Heart left ventricle (tissue), 13 donors: ENCODE measurements at regions not wholly inside any gene's neighbourhood (a gene's known extent, or its start where the extent isn't known, plus 50 kb on each side); places are given as distances from the start of the nearest gene placed in this dataset.

Source experiments
- POLR2A ChIP-seq, 2 donors: fragments of 450-650 bp; IDR thresholded peaks; one replicate each; pipeline ENCODE4 v1.6.1; 2017; ENCODE audit warnings: antibody characterized with exemption in 2 of 2, mild to moderate bottlenecking in 2 of 2, moderate library complexity in 2 of 2
- TF ChIP-seq, protein P1 (sequence below), 12 donors: fragments of 200-600 bp; sonication (generic) in 4 of 12; IDR thresholded peaks; one replicate each; pipeline versions ENCODE4 v1.5.0 to v1.8.0; 2018 to 2022; ENCODE audit warnings: antibody characterized with exemption in 12 of 12, mild to moderate bottlenecking in 5 of 12
- donor health status: ischemic (EF 13 %, LVEDD 7.1; RV severe dilation, severe dysfunction).
- donor health status: DM: no; HTN: yes; CAD: no.
- donor health status: DM: no; HTN: no; CAD: no.
- donor health status: ischemic (EF 25% LVEDD 6.9; RV normal size, moderate dysfunction).
- donor health status: ischemic (EF 25% LVEDD 5.7; RV mildly dilated, moderate dysfunction).
- donor health status: ischemic (EF 35%, LVEDD 5.7; RV mildly dilated, moderate dysfunction).
- donor health status: nonischemic (EF 11% LVEDD 7.7; RV severe dilation, severe dysfunction).
- donor health status: DM: yes; HTN: yes; CAD: no.
- donor health status: PGD.
- donor health status: ischemic (EF 29% LVEDD 5.4; RV normal size, mild dysfunction).
- donor health status: nonischemic (EF 23%, LVEDD 6.1; RV moderate dilation, normal function).

DNA sequence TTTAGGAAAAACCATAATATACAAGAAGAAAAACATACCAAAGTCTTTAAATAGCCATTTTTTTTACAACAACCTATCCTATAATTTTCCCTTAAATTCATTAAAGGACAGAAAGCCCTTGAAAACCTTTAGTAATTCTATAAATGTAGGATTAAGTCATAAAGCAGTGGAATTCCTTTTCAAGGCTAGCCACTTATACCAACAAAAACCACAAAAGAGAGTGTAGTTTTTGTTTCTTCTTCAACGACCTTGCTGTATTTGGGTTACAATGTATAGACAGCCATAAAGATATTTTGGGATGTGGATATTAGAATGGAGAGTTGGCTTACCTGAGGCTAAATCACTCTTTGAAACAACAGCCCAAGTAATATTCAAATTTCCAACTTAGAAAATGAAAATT, 296.6 kb upstream of the CDIN1 start:
- TF ChIP-seq, protein P1, sequence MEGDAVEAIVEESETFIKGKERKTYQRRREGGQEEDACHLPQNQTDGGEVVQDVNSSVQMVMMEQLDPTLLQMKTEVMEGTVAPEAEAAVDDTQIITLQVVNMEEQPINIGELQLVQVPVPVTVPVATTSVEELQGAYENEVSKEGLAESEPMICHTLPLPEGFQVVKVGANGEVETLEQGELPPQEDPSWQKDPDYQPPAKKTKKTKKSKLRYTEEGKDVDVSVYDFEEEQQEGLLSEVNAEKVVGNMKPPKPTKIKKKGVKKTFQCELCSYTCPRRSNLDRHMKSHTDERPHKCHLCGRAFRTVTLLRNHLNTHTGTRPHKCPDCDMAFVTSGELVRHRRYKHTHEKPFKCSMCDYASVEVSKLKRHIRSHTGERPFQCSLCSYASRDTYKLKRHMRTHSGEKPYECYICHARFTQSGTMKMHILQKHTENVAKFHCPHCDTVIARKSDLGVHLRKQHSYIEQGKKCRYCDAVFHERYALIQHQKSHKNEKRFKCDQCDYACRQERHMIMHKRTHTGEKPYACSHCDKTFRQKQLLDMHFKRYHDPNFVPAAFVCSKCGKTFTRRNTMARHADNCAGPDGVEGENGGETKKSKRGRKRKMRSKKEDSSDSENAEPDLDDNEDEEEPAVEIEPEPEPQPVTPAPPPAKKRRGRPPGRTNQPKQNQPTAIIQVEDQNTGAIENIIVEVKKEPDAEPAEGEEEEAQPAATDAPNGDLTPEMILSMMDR (IDR thresholded peaks at IDR 0.05): no peak
- no peak for TF ChIP-seq POLR2A (IDR thresholded peaks at IDR 0.05)
